D341Med (cell line): ENCODE measurements at regions not wholly inside any gene's neighbourhood (a gene's known extent, or its start where the extent isn't known, plus 50 kb on each side); places are given as distances from the start of the nearest gene placed in this dataset.

ENCODE experiments used
- DNase-seq: peaks from one replicate; pipeline ENCODE4 v3.0.0; 2012; ENCODE audit warnings: low spot score

- peak; percentile 45 for DNase-seq
These were observed 851.0 kb upstream of the PHF14 start for GRCh38 chr7:10122551-10123100.

GRCh38 chr7:10128748-10129147 lies 844.9 kb upstream of the PHF14 start:
- peak; percentile 42 for DNase-seq

- DNase-seq = no peak
These were observed 835.4 kb upstream of the PHF14 start for GRCh38 chr7:10138087-10138854.

- no peak for DNase-seq
These were observed 827.4 kb upstream of the PHF14 start for GRCh38 chr7:10146271-10146670.

GRCh38 chr7:10156972-10157371 lies 816.7 kb upstream of the PHF14 start:
- DNase-seq = no peak

GRCh38 chr7:10181996-10182395 lies 791.7 kb upstream of the PHF14 start:
- no peak for DNase-seq

- DNase-seq = no peak
These were observed 781.6 kb upstream of the PHF14 start for GRCh38 chr7:10192074-10192473.

- no peak for DNase-seq
These were observed 768.0 kb upstream of the PHF14 start for GRCh38 chr7:10205696-10206095.

- DNase-seq = no peak
These were observed 763.7 kb upstream of the PHF14 start for GRCh38 chr7:10210000-10210399.

- no peak for DNase-seq
These were observed 762.7 kb upstream of the PHF14 start for GRCh38 chr7:10211016-10211415.

GRCh38 chr7:10211861-10212260 lies 761.8 kb upstream of the PHF14 start:
- no peak for DNase-seq

GRCh38 chr7:10212649-10213048 lies 761.0 kb upstream of the PHF14 start:
- DNase-seq = no peak

- DNase-seq = no peak
These were observed 757.2 kb upstream of the PHF14 start for GRCh38 chr7:10216462-10216861.

- no peak for DNase-seq
These were observed 752.6 kb upstream of the PHF14 start for GRCh38 chr7:10221084-10221483.

GRCh38 chr7:10222976-10223375 lies 750.7 kb upstream of the PHF14 start:
- DNase-seq = no peak

GRCh38 chr7:10225275-10225674 lies 748.4 kb upstream of the PHF14 start:
- no peak for DNase-seq

GRCh38 chr7:10237306-10237705 lies 736.4 kb upstream of the PHF14 start:
- DNase-seq = peak; percentile 37

- no peak for DNase-seq
These were observed 735.0 kb upstream of the PHF14 start for GRCh38 chr7:10238641-10239040.

- DNase-seq = no peak
These were observed 733.9 kb upstream of the PHF14 start for GRCh38 chr7:10239695-10240345.

GRCh38 chr7:10245406-10245805 lies 728.3 kb upstream of the PHF14 start:
- DNase-seq = no peak

- no peak for DNase-seq
These were observed 716.2 kb upstream of the PHF14 start for GRCh38 chr7:10257438-10257837.

- no peak for DNase-seq
These were observed 706.7 kb upstream of the PHF14 start for GRCh38 chr7:10266976-10267375.

- no peak for DNase-seq
These were observed 705.6 kb upstream of the PHF14 start for GRCh38 chr7:10268034-10268433.

- DNase-seq = no peak
These were observed 690.8 kb upstream of the PHF14 start for GRCh38 chr7:10282909-10283308.
